CD4-positive, alpha-beta T cell (primary cell): ENCODE measurements at regions not wholly inside any gene's neighbourhood (a gene's known extent, or its start where the extent isn't known, plus 50 kb on each side); places are given as distances from the start of the nearest gene placed in this dataset.

Experiments
- ATAC-seq: fragments of 200-7000 bp; cut with Tn5 transposase; one replicate; pipeline ENCODE4 v1.10.0; 2022; ENCODE audit warnings: mild to moderate bottlenecking; ENCODE audit not compliant: poor library complexity
- CTCF ChIA-PET: fragments of 350-600 bp; sonication (Branson Sonifier 250); formaldehyde crosslinking; loops from one replicate; lab custom pipeline; 2021; ENCODE audit warnings: antibody characterized with exemption, inconsistent platforms; lab: Charles Lee
- POLR2A ChIA-PET: fragments of 350-600 bp; sonication (Branson Sonifier 250); formaldehyde crosslinking; loops from one replicate; lab custom pipeline; 2021; ENCODE audit warnings: antibody characterized with exemption, inconsistent platforms; lab: Charles Lee
- DNase-seq, 14 experiments: peaks; one replicate each; pipeline ENCODE4 v3.0.0-alpha.2; 2013 to 2020; ENCODE audit warnings: mixed read lengths in 2 of 14
- H3K27ac ChIP-seq, 2 donors: one replicate each; pipeline versions ENCODE4 v1.5.1 to v1.7.0; 2013; ENCODE audit warnings: low read length in 2 of 2, low read depth in 1 of 2, mild to moderate bottlenecking in 1 of 2
- H3K27me3 ChIP-seq, 2 experiments: 1 replicate in 1 of 2; 2 replicates in 1 of 2; pipeline versions ENCODE4 v1.6.1 to v1.7.0; 2013; ENCODE audit warnings: low read length in 2 of 2, control low read depth in 1 of 2, mild to moderate bottlenecking in 1 of 2, moderate library complexity in 1 of 2; ENCODE audit not compliant: insufficient read depth in 2 of 2, control insufficient read depth in 1 of 2
- H3K36me3 ChIP-seq: one replicate; pipeline ENCODE4 v1.6.1; 2013; ENCODE audit warnings: low read length, control low read depth; ENCODE audit not compliant: insufficient read depth
- H3K4me1 ChIP-seq: one replicate; pipeline ENCODE4 v1.6.1; 2013; ENCODE audit warnings: low read length, control low read depth; ENCODE audit not compliant: insufficient read depth
- H3K4me3 ChIP-seq: one replicate; pipeline ENCODE4 v1.5.1; 2013; ENCODE audit warnings: mild to moderate bottlenecking, low read length, moderate library complexity
- H3K9me3 ChIP-seq, 2 experiments: 1 replicate in 1 of 2; 2 replicates in 1 of 2; pipeline versions ENCODE4 v1.6.1 to v1.7.0; 2013; ENCODE audit warnings: low read length in 2 of 2, mild to moderate bottlenecking in 2 of 2, control low read depth in 1 of 2, moderate library complexity in 1 of 2; ENCODE audit not compliant: control insufficient read depth in 1 of 2, insufficient read depth in 1 of 2
- H3K27ac Mint-ChIP-seq: one replicate; pipeline ENCODE4 v1.8.0; 2020; ENCODE audit warnings: mixed read lengths
- H3K27me3 Mint-ChIP-seq: one replicate; pipeline ENCODE4 v1.8.0; 2021; ENCODE audit warnings: mixed read lengths
- H3K36me3 Mint-ChIP-seq: one replicate; pipeline ENCODE4 v1.8.0; 2021; ENCODE audit warnings: low read depth, mixed read lengths
- H3K4me1 Mint-ChIP-seq: one replicate; pipeline ENCODE4 v1.8.0; 2021; ENCODE audit warnings: low read depth, mixed read lengths
- H3K4me3 Mint-ChIP-seq: one replicate; pipeline ENCODE4 v1.8.0; 2020; ENCODE audit warnings: mild to moderate bottlenecking, mixed read lengths
- H3K9me3 Mint-ChIP-seq: one replicate; pipeline ENCODE4 v1.8.0; 2020; ENCODE audit warnings: mixed read lengths
- CTCF ChIP-seq: fragments of 200-600 bp; IDR thresholded peaks from one replicate; pipeline ENCODE4 v1.8.0; 2022; ENCODE audit warnings: antibody characterized with exemption, mild to moderate bottlenecking
- intact Hi-C, 2 experiments: fragments of 100-400 bp; cut with DNase I in 1 of 2; cut with micrococcal nuclease in 1 of 2; formaldehyde crosslinking; loops; one replicate each; pipeline versions ENCODE4 v1.15.1 to v1.9.0; 2023 to 2025; cut with DNase I, micrococcal nuclease

- H3K27me3 ChIP-seq: no peaks in the 10 kb centered on the region
- H3K4me3 ChIP-seq: no peak overlapping the region
- no peaks in the 10 kb centered on the region for H3K9me3 ChIP-seq
- no peak for TF ChIP-seq CTCF
- no peaks in the 10 kb centered on the region for H3K36me3 Mint-ChIP-seq
- no peaks in the 10 kb centered on the region for H3K4me1 ChIP-seq
- H3K27me3 Mint-ChIP-seq: peaks cover 31% of the 10 kb centered on the region
- intact Hi-C loops: no loop called here
- no peaks in the 10 kb centered on the region for H3K4me1 Mint-ChIP-seq
- H3K4me3 Mint-ChIP-seq: no peak overlapping the region
- no peak overlapping the region for H3K27ac ChIP-seq
- H3K9me3 Mint-ChIP-seq: no peaks in the 10 kb centered on the region
- H3K27ac Mint-ChIP-seq: no peak overlapping the region
- ChIA-PET POLR2A (no interaction called here), CTCF (no interaction called here)
- no peak for ATAC-seq
- no peaks in the 10 kb centered on the region for H3K36me3 ChIP-seq
- DNase-seq: no peak
Observed at GRCh38 chr6:4324746-4325145, 189.4 kb upstream of the ECI2 start.

- TF ChIP-seq CTCF: no peak
Observed at GRCh38 chr6:4323322-4323721, 187.9 kb upstream of the ECI2 start.

DNA sequence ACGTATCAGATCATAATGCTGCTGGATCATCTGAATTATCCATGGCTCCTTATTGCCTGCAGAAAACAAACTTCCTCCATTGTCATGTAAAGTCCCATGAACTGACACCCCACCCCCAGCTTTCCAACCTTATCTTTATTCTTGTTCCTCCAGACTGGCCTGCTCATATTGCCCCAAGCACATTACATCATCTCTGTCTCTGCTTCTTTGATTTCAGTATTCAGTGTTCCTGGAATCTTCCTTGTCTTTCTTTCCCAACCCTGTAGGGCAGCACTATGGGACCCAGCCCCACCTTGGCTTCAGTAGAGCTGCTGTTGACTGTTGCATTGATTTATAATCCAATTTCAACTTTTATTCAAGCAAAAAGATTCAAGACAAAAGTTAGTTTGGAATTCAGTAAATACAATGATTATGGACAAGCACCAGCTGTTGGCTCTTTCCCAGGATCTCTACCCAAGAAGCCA is 187.5 kb upstream of the ECI2 start:
- H3K4me1 Mint-ChIP-seq: no peaks in the 10 kb centered on the region
- Histone ChIP-seq H3K27ac (no peak overlapping the region), H3K4me3 (no peak overlapping the region), H3K36me3 (no peaks in the 10 kb centered on the region), H3K9me3 (no peaks in the 10 kb centered on the region), H3K4me1 (no peaks in the 10 kb centered on the region), H3K27me3 (no peaks in the 10 kb centered on the region)
- TF ChIP-seq CTCF: no peak
- H3K27ac Mint-ChIP-seq: no peak overlapping the region
- H3K36me3 Mint-ChIP-seq: no peaks in the 10 kb centered on the region
- intact Hi-C loops: no loop called here
- peaks cover 45% of the 10 kb centered on the region for H3K27me3 Mint-ChIP-seq
- ChIA-PET POLR2A (no interaction called here), CTCF (no interaction called here)
- ATAC-seq: no peak
- H3K9me3 Mint-ChIP-seq: no peaks in the 10 kb centered on the region
- no peak overlapping the region for H3K4me3 Mint-ChIP-seq
- no peak for DNase-seq

More at GRCh38 chr6:4323322-4323721, 187.9 kb upstream of the ECI2 start:
- H3K4me1 Mint-ChIP-seq: no peaks in the 10 kb centered on the region
- Histone ChIP-seq H3K9me3 (no peaks in the 10 kb centered on the region), H3K4me3 (no peak overlapping the region), H3K36me3 (no peaks in the 10 kb centered on the region), H3K27ac (no peak overlapping the region), H3K27me3 (no peaks in the 10 kb centered on the region), H3K4me1 (no peaks in the 10 kb centered on the region)
- H3K27me3 Mint-ChIP-seq: peaks cover 41% of the 10 kb centered on the region
- no peaks in the 10 kb centered on the region for H3K9me3 Mint-ChIP-seq
- no peak for ATAC-seq
- no peaks in the 10 kb centered on the region for H3K36me3 Mint-ChIP-seq
- intact Hi-C loops: no loop called here
- CTCF ChIA-PET: no interaction called here
- no peak overlapping the region for H3K4me3 Mint-ChIP-seq
- no peak for DNase-seq
- no peak overlapping the region for H3K27ac Mint-ChIP-seq
- POLR2A ChIA-PET: no interaction called here
